Activated CD4-positive, alpha-beta T cell treated with anti-CD3 and anti-CD28 coated beads, Interleukin-2, amount 50 U/mL, for 48 hours (primary cell): ENCODE measurements at regions not wholly inside any gene's neighbourhood (a gene's known extent, or its start where the extent isn't known, plus 50 kb on each side); places are given as distances from the start of the nearest gene placed in this dataset.
A peak's percentile ranks its signal among the peaks of the same experiment; 100 is the strongest.
"Not testable (repeated sequence)": the region's sequence is repeated elsewhere in the genome, so short reads cannot be mapped to it uniquely, and the experiment has no call there.

Experiments used
- DNase-seq, 2 experiments: peaks; one replicate each; pipeline ENCODE4 v3.0.0-alpha.2; 2020

GRCh38 chr10:21463436-21463835 lies 62.0 kb downstream of the SKIDA1 start:
- DNase-seq, result no peak

DNA sequence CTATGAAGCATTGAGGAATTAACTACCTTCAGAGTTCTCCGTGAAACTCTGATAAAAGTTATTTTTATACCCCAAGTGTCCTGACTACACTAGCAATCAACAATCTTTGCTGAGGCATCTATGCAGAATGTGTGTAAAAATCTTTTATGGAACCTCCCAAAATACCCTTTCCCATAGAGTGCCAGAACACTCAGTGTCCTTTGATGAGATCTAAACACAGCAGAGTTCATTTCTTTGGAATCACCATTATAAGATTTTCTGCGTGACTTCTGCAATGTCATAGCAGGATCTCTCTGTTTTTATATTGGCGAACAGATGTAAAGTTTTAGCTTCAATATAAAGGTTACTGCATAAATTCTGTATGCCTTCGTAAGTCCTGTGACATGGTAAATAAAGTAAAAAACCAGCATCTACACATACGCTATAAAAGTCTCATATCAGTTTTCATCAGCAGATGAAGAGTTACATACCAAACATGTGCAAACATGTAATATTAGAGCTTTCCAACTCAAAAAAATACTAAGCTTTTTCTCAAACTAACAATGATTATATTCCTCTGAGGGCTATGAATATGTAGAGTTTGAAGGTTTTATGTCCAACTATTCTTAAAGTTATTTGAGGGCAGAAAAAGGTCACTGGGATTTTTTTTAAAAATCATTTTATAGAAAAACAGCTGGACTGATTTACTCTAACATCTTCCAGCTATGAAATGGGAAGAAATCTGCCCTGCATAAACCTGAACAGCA lies 67.2 kb downstream of the SKIDA1 start:
- DNase-seq, result no peak

DNA sequence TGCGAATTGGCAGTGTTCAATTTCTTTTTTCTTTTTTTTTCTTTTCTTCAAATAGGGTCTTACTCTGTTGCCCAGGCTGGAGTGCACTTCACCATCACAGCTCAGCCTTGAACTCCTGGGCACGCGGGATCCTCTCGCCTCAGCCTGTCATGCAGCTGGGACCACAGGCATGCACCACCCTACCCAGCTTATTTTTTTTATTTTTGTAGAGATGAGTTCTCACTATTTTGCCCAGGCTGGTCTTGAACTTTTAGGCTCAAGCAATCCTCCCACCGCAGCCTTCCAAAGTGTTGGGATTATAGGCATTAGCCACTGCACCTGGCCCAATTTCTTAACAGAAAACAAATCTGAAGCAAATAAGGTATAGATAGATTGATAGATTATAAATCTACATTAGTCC lies 69.3 kb downstream of the SKIDA1 start:
- DNase-seq, result no peak

- DNase-seq, result no peak
Measured at GRCh38 chr10:21452203-21452602, 73.3 kb downstream of the SKIDA1 start.

DNA sequence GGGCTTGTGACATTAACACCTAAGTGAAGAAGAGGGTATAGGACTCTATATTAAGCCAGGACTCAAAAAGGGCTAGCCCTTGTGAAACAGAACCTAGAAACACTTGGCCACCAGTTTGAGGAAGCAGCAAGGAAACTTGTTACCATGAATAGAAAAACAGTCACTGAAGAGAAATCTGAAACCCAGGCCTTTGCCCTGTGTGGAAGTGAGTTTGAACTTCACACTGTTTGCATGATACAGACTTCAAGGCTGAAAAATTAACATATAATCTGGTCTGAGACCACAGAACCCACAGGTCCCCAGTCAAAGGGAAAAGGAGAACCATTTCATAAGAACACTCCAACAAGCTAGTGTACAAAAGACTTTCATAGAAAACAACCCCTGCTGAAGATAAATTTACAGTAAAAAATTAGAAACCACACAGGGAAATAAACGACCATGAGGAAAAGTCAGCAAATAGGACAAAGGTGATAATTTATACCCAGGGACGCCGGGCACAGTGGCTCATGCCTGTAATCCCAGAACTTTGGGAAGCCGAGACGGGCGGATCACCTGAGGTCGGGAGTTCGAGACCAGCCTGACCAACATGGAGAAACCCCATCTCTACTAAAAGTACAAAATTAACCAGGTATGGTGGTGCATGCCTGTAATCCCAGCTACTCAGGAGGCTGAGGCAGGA lies 76.1 kb downstream of the SKIDA1 start:
- no peak for DNase-seq

DNA sequence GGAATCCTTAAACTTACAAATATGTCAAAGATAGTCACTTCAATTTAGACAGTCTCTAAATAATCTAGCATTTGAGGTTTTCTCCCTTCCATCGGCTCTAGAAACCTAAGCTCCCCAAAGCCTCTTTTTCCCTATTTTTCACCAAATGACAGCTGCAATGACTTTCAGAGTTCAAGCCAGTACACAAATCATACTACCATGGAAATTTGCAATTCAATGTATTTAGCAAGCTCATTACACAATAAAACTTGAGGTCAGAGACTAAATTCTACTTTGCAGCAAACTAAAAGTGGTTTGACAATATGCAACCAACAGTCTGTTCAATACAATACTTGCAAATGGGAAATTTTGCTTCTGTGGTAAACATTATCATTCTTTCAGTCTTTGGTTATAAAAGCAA lies 80.3 kb downstream of the SKIDA1 start:
- no peak for DNase-seq

GRCh38 chr10:21441625-21442024 lies 83.9 kb downstream of the SKIDA1 start:
- no peak for DNase-seq

DNA sequence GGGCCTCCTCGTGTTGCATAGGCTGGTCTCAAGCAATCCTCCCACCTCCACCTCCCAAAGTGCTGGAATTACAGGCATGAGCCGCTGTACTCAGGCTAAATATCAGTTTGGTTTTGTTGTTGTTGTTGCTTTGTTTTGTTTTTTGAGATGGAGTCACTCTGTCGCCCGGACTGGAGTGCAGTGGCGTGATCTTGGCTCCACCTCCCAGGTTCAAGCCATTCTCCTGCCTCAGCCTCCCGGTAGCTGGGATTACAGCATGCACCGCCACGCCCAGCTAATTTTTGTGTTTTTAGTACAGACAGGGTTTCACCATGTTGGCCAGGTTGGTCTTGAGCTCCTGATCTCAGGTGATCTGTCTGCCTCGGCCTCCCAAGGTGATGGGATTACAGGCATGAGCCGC lies 86.6 kb downstream of the SKIDA1 start:
- DNase-seq, result not testable (repeated sequence)

GRCh38 chr10:21437770-21438382 lies 87.6 kb downstream of the SKIDA1 start:
- no peak for DNase-seq

DNA sequence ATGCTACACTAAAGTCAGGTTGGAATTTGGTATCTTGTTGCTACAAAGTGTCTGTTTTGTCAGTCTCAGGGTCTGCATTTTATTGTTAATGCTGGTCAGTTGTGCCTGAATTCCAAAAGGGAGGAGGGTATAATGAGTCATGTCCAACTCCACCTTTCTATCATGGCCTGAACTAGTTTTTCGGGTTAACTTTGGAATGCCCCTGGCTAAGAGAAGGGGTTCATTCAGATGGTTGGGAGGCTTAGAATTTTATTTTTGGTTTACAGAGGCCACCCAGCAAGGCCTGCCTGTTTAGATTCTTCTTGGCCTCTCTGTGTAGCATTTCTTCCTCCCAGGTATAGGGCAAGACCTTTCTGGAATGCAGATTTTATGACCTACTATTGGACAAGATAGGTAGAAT lies 93.2 kb downstream of the SKIDA1 start:
- DNase-seq, result no peak

- DNase-seq, result no peak
Measured at GRCh38 chr10:21431799-21432198, 93.7 kb downstream of the SKIDA1 start.

DNA sequence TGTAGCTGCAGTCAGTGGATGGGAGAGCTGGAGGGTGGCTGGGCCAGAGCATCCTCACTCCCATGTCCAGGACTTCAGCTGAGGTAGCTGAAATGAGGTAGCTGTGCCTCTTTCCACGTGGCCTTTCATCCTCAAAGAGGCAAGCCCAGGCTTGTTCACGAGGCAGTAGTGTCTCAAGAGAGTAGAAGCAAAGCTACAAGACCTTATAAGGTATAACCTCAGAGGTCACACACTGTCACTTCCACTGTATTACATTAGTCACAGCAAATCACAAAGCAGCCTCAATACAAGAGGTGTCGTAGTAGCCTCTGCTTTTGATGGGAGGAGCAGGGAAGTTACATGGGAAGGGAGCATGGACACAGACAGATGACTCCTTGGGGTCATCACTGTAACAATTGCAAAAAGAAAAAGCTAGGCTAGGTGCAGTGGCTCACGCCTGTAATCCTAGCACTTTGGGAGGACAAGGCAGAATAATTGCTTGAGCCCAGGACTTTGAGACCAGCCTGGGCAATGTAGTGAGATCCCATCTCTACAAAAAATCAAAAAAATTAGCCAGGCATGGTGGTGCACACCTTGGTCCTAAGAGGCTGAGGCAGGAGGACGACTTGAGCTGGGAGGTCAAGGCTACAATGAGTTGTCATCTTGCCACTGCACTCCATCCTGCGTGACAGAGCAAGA lies 97.5 kb downstream of the SKIDA1 start:
- DNase-seq, result no peak

GRCh38 chr10:21424459-21424861 lies 101.0 kb downstream of the SKIDA1 start:
- no peak for DNase-seq

GRCh38 chr10:21423850-21424249 lies 101.6 kb downstream of the SKIDA1 start:
- DNase-seq, result no peak

GRCh38 chr10:21423338-21423737 lies 102.1 kb downstream of the SKIDA1 start:
- no peak for DNase-seq

GRCh38 chr10:21421794-21422193 lies 103.7 kb downstream of the SKIDA1 start:
- no peak for DNase-seq

GRCh38 chr10:21421016-21421415 lies 104.5 kb downstream of the SKIDA1 start:
- no peak for DNase-seq

GRCh38 chr10:21418981-21419576 lies 106.4 kb downstream of the SKIDA1 start:
- DNase-seq, result not testable (repeated sequence)

GRCh38 chr10:21417172-21417712 lies 108.2 kb downstream of the SKIDA1 start:
- DNase-seq, result no peak

- no peak for DNase-seq
Measured at GRCh38 chr10:21413680-21414079, 111.8 kb downstream of the SKIDA1 start.

GRCh38 chr10:21413268-21413667 lies 112.2 kb downstream of the SKIDA1 start:
- no peak for DNase-seq

- DNase-seq, result peak; percentile 12 to 27
Measured at GRCh38 chr10:21406595-21407193, 118.8 kb downstream of the SKIDA1 start.
